ENCODE measurements at regions not wholly inside any gene's neighbourhood (a gene's known extent, or its start where the extent isn't known, plus 50 kb on each side); places are given as distances from the start of the nearest gene placed in this dataset.

- TF ChIP-seq EZH2 (IDR thresholded peaks at IDR 0.05; ENCODE audit: low read depth) (no peak), CTCF (conservative IDR thresholded peaks at IDR 0.05) (no peak)
- ChIA-PET CTCF (no interaction called here), POLR2A (ENCODE audit: unreplicated experiment) (no interaction called here)
- Histone ChIP-seq H3K4me3 (no peak overlapping the region), H3K9me2 (ENCODE audit: insufficient read depth) (no peaks in the 10 kb centered on the region), H3K79me2 (ENCODE audit: low read depth) (no peaks in the 10 kb centered on the region), H3K9me3 (ENCODE audit: insufficient read depth, low read depth) (no peaks in the 10 kb centered on the region), H3K36me3 (ENCODE audit: low read depth) (no peaks in the 10 kb centered on the region), H3F3A (ENCODE audit: insufficient read depth, low read depth) (no peaks in the 10 kb centered on the region), H3K27ac (no peak overlapping the region), H4K20me1 (ENCODE audit: insufficient read depth) (no peaks in the 10 kb centered on the region), H3K4me1 (replicated peaks; ENCODE audit: insufficient read depth) (no peaks in the 10 kb centered on the region), H3K4me2 (no peak overlapping the region), H3K27me3 (ENCODE audit: insufficient read depth, low read depth) (peaks cover 94% of the 10 kb centered on the region), H2AFZ (no peak overlapping the region)
- DNase-seq = no peak
- no TSS peak for BruUV-seq (replicated peaks)
- intact Hi-C loops (cut with micrococcal nuclease; ENCODE audit: unreplicated experiment) = no loop called here
Observed at GRCh38 chr17:79165756-79166473, 91.3 kb downstream of the ENGASE start.

- Histone ChIP-seq H3K36me3 (ENCODE audit: low read depth) (no peaks in the 10 kb centered on the region), H2AFZ (no peak overlapping the region), H3F3A (ENCODE audit: insufficient read depth, low read depth) (no peaks in the 10 kb centered on the region), H3K27ac (no peak overlapping the region), H3K9me2 (ENCODE audit: insufficient read depth) (no peaks in the 10 kb centered on the region), H3K27me3 (ENCODE audit: insufficient read depth, low read depth) (peaks cover 94% of the 10 kb centered on the region), H3K4me2 (no peak overlapping the region), H3K4me3 (no peak overlapping the region), H3K9me3 (ENCODE audit: insufficient read depth, low read depth) (no peaks in the 10 kb centered on the region), H3K4me1 (replicated peaks; ENCODE audit: insufficient read depth) (no peaks in the 10 kb centered on the region), H4K20me1 (ENCODE audit: insufficient read depth) (no peaks in the 10 kb centered on the region), H3K79me2 (ENCODE audit: low read depth) (no peaks in the 10 kb centered on the region)
- CTCF ChIA-PET = no interaction called here
- DNase-seq = no peak
- intact Hi-C loops (cut with micrococcal nuclease; ENCODE audit: unreplicated experiment) = no loop called here
- TF ChIP-seq CTCF (conservative IDR thresholded peaks at IDR 0.05) (no peak), EZH2 (IDR thresholded peaks at IDR 0.05; ENCODE audit: low read depth) (peak; percentile 83; the same call in 1 of the 2 replicates)
- no TSS peak for BruUV-seq (replicated peaks)
- POLR2A ChIA-PET (ENCODE audit: unreplicated experiment) = no interaction called here
Observed at GRCh38 chr17:79164913-79165695, 90.5 kb downstream of the ENGASE start.

GRCh38 chr17:79164408-79164807 lies 89.8 kb downstream of the ENGASE start:
- Histone ChIP-seq H3F3A (ENCODE audit: insufficient read depth, low read depth) (no peaks in the 10 kb centered on the region), H2AFZ (no peak overlapping the region), H3K9me3 (ENCODE audit: insufficient read depth, low read depth) (no peaks in the 10 kb centered on the region), H3K27me3 (ENCODE audit: insufficient read depth, low read depth) (peaks cover 94% of the 10 kb centered on the region), H3K4me1 (replicated peaks; ENCODE audit: insufficient read depth) (no peaks in the 10 kb centered on the region), H3K36me3 (ENCODE audit: low read depth) (no peaks in the 10 kb centered on the region), H3K27ac (no peak overlapping the region), H3K9me2 (ENCODE audit: insufficient read depth) (no peaks in the 10 kb centered on the region), H3K4me2 (no peak overlapping the region), H3K4me3 (no peak overlapping the region), H4K20me1 (ENCODE audit: insufficient read depth) (no peaks in the 10 kb centered on the region), H3K79me2 (ENCODE audit: low read depth) (no peaks in the 10 kb centered on the region)
- TF ChIP-seq EZH2 (IDR thresholded peaks at IDR 0.05; ENCODE audit: low read depth) = no peak
- no peak for TF ChIP-seq CTCF (conservative IDR thresholded peaks at IDR 0.05)
- intact Hi-C loops (cut with micrococcal nuclease; ENCODE audit: unreplicated experiment) = no loop called here
- ChIA-PET CTCF (no interaction called here), POLR2A (ENCODE audit: unreplicated experiment) (no interaction called here)
- no TSS peak for BruUV-seq (replicated peaks)
- DNase-seq = no peak
